CD14-positive monocyte (primary cell): ENCODE measurements at regions not wholly inside any gene's neighbourhood (a gene's known extent, or its start where the extent isn't known, plus 50 kb on each side); places are given as distances from the start of the nearest gene placed in this dataset.

Experiments used
- DNase-seq, 3 donors: peaks; one replicate each; pipeline ENCODE4 v3.0.0-alpha.2; 2011 to 2022
- H2AFZ ChIP-seq: 2 replicates; pipeline ENCODE4 v1.6.0; 2012; ENCODE audit warnings: mild to moderate bottlenecking, low read depth, low read length, inconsistent platforms; ENCODE audit not compliant: insufficient read depth, poor library complexity, severe bottlenecking
- H3K27ac ChIP-seq, 2 donors: 1 replicate in 1 of 2; 2 replicates in 1 of 2; pipeline ENCODE4 v1.5.1; 2012 to 2013; ENCODE audit warnings: low read length in 2 of 2, control low read depth in 1 of 2, inconsistent platforms in 1 of 2, low read depth in 1 of 2, mild to moderate bottlenecking in 1 of 2
- H3K27me3 ChIP-seq, 2 donors: one replicate each; pipeline versions ENCODE4 v1.6.0 to v1.6.1; 2011 to 2013; ENCODE audit warnings: low read length in 2 of 2; ENCODE audit not compliant: control insufficient read depth in 2 of 2, insufficient read depth in 2 of 2
- H3K36me3 ChIP-seq, 2 donors: replicated peaks in 1 of 2; 1 replicate in 1 of 2; 2 replicates in 1 of 2; pipeline versions ENCODE4 v1.5.1 to v1.6.1; 2012 to 2013; ENCODE audit warnings: low read length in 2 of 2, control low read depth in 1 of 2, inconsistent platforms in 1 of 2, mild to moderate bottlenecking in 1 of 2; ENCODE audit not compliant: insufficient read depth in 2 of 2, control insufficient read depth in 1 of 2
- H3K4me1 ChIP-seq, 2 donors: 1 replicate in 1 of 2; 2 replicates in 1 of 2; pipeline versions ENCODE4 v1.5.1 to v1.6.1; 2012 to 2013; ENCODE audit warnings: low read length in 2 of 2, control low read depth in 1 of 2, inconsistent platforms in 1 of 2, mild to moderate bottlenecking in 1 of 2, moderate library complexity in 1 of 2; ENCODE audit not compliant: insufficient read depth in 2 of 2, control insufficient read depth in 1 of 2
- H3K4me2 ChIP-seq: replicated peaks from 2 replicates; pipeline ENCODE3; 2012; ENCODE audit warnings: low read length, moderate library complexity, mild to moderate bottlenecking; ENCODE audit not compliant: poor library complexity, severe bottlenecking; ENCODE audit errors: extremely low read depth
- H3K4me3 ChIP-seq, 3 experiments: fragments of 200-600 bp in 1 of 3; sonication (generic) in 1 of 3; replicated peaks in 1 of 3; 1 replicate in 2 of 3; 2 replicates in 1 of 3; pipeline ENCODE4 v1.5.1; 2011 to 2013; ENCODE audit warnings: low read length in 3 of 3, mild to moderate bottlenecking in 3 of 3, control low read depth in 2 of 3, low read depth in 2 of 3, inconsistent platforms in 1 of 3, moderate library complexity in 1 of 3
- H3K79me2 ChIP-seq: 2 replicates; pipeline ENCODE4 v1.6.0; 2012; ENCODE audit warnings: mild to moderate bottlenecking, control low read depth, inconsistent platforms, low read length, moderate library complexity; ENCODE audit not compliant: insufficient read depth
- H3K9ac ChIP-seq: 2 replicates; pipeline ENCODE4 v1.6.0; 2017; ENCODE audit warnings: low read length, mild to moderate bottlenecking; ENCODE audit not compliant: insufficient read depth, poor library complexity, severe bottlenecking
- H3K9me3 ChIP-seq, 2 donors: replicated peaks in 1 of 2; 1 replicate in 1 of 2; 2 replicates in 1 of 2; pipeline versions ENCODE4 v1.5.1 to v1.6.1; 2012 to 2013; ENCODE audit warnings: low read length in 2 of 2, control low read depth in 1 of 2; ENCODE audit not compliant: control insufficient read depth in 1 of 2, insufficient read depth in 1 of 2
- H4K20me1 ChIP-seq: 2 replicates; pipeline ENCODE4 v1.6.0; 2012; ENCODE audit warnings: mild to moderate bottlenecking, low read length, control low read depth, moderate library complexity; ENCODE audit not compliant: insufficient read depth
- H3K27ac Mint-ChIP-seq, 7 donors: one replicate each; pipeline ENCODE4 v1.8.0; 2020; ENCODE audit warnings: mild to moderate bottlenecking in 7 of 7, mixed read lengths in 7 of 7, moderate library complexity in 6 of 7, inconsistent platforms in 2 of 7
- H3K27me3 Mint-ChIP-seq, 3 donors: one replicate each; pipeline ENCODE4 v1.8.0; 2021 to 2022; ENCODE audit warnings: low read depth in 3 of 3, mild to moderate bottlenecking in 3 of 3, mixed read lengths in 3 of 3, moderate library complexity in 3 of 3, inconsistent platforms in 1 of 3
- H3K36me3 Mint-ChIP-seq, 2 donors: one replicate each; pipeline ENCODE4 v1.8.0; 2020; ENCODE audit warnings: mixed read lengths in 2 of 2, inconsistent platforms in 1 of 2, mild to moderate bottlenecking in 1 of 2
- H3K4me1 Mint-ChIP-seq: one replicate; pipeline ENCODE4 v1.8.0; 2020; ENCODE audit warnings: mild to moderate bottlenecking, mixed read lengths
- H3K4me3 Mint-ChIP-seq, 2 donors: one replicate each; pipeline ENCODE4 v1.8.0; 2020; ENCODE audit warnings: mild to moderate bottlenecking in 2 of 2, mixed read lengths in 2 of 2, moderate library complexity in 1 of 2
- H3K9me3 Mint-ChIP-seq, 7 donors: one replicate each; pipeline ENCODE4 v1.8.0; 2020 to 2022; ENCODE audit warnings: mixed read lengths in 7 of 7, mild to moderate bottlenecking in 6 of 7, moderate library complexity in 6 of 7, inconsistent platforms in 2 of 7
- WGBS: methylation state at CpG from one replicate; pipeline ENCODE4 v1.1.5; 2013; ENCODE audit warnings: missing lambda C conversion rate; ENCODE audit not compliant: insufficient coverage; 5-methylcytosine and 5-hydroxymethylcytosine counted together
- intact Hi-C, 2 donors: fragments of 100-400 bp; cut with micrococcal nuclease; formaldehyde crosslinking; loops; one replicate each; pipeline versions ENCODE4 v1.15.0 to v1.15.1; 2023
- TF ChIP-seq, protein P1 (sequence below): fragments of 200-600 bp; IDR thresholded peaks from one replicate; pipeline ENCODE4 v1.8.0; 2022; ENCODE audit warnings: antibody characterized with exemption, mild to moderate bottlenecking

DNA sequence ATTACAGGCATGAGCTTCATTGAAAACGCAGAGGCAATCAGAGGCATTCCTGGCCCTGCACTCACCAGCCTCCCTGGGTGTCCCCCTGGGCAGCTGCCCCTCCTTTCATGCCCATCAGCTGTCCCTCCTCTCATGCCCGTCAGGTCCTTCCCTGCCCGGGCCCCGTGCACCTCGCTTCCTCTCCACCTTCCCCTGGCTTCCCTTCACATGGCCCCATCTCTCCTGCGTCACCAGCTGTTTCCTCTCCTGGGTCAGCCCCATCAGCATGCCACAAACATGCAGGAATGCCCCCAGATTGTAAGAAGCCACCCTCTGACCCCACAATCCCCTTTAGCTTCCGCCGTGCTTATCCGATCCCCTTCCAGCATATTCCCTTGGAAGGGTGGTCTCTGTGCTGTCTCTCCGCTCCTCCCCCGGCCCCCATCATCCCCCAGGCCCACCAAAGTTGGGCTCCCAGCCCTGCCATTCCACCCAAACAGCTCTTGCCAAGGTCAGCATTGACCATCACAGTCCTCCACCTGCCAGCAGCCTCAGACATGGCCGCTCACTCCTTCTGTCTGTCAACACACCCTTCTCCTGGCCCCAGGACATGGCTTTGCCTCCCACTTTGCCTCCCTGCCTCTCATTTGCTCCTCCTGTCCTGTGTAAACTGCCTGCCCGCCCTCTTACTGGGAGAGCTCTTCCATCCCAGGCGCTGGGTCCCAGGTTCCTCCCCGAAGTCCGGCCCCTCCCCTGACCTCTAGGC is 98.6 kb upstream of the IER5L start:
- WGBS = 48% methylated on average over 15 of the region's 16 CpGs
- no peak for DNase-seq
- H3K4me1 Mint-ChIP-seq = peaks cover 20% of the 10 kb centered on the region
- peak overlapping the region in 2 of 7 donors; percentile 3 to 38 for H3K27ac Mint-ChIP-seq
- Histone ChIP-seq H3K9ac (no peak overlapping the region), H3K9me3 (no peaks in the 10 kb centered on the region), H3K27ac (no peak overlapping the region), H3K4me1 (peaks cover 10 to 11% of the 10 kb centered on the region in 2 donors), H3K4me2 (no peak overlapping the region), H3K27me3 (no peaks in the 10 kb centered on the region), H2AFZ (no peak overlapping the region), H4K20me1 (no peaks in the 10 kb centered on the region), H3K36me3 (no peaks in the 10 kb centered on the region), H3K79me2 (no peaks in the 10 kb centered on the region), H3K4me3 (no peak overlapping the region)
- peak overlapping the region in 1 of 2 donors; percentile 57 for H3K4me3 Mint-ChIP-seq
- H3K36me3 Mint-ChIP-seq = no peaks in the 10 kb centered on the region
- TF ChIP-seq, protein P1, sequence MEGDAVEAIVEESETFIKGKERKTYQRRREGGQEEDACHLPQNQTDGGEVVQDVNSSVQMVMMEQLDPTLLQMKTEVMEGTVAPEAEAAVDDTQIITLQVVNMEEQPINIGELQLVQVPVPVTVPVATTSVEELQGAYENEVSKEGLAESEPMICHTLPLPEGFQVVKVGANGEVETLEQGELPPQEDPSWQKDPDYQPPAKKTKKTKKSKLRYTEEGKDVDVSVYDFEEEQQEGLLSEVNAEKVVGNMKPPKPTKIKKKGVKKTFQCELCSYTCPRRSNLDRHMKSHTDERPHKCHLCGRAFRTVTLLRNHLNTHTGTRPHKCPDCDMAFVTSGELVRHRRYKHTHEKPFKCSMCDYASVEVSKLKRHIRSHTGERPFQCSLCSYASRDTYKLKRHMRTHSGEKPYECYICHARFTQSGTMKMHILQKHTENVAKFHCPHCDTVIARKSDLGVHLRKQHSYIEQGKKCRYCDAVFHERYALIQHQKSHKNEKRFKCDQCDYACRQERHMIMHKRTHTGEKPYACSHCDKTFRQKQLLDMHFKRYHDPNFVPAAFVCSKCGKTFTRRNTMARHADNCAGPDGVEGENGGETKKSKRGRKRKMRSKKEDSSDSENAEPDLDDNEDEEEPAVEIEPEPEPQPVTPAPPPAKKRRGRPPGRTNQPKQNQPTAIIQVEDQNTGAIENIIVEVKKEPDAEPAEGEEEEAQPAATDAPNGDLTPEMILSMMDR = no peak
- H3K9me3 Mint-ChIP-seq = peaks cover 0 to 3% (median 0%) of the 10 kb centered on the region in 7 donors
- H3K27me3 Mint-ChIP-seq = peaks cover 11 to 19% (median 12%) of the 10 kb centered on the region in 3 donors
- intact Hi-C loops = no loop called here

DNA sequence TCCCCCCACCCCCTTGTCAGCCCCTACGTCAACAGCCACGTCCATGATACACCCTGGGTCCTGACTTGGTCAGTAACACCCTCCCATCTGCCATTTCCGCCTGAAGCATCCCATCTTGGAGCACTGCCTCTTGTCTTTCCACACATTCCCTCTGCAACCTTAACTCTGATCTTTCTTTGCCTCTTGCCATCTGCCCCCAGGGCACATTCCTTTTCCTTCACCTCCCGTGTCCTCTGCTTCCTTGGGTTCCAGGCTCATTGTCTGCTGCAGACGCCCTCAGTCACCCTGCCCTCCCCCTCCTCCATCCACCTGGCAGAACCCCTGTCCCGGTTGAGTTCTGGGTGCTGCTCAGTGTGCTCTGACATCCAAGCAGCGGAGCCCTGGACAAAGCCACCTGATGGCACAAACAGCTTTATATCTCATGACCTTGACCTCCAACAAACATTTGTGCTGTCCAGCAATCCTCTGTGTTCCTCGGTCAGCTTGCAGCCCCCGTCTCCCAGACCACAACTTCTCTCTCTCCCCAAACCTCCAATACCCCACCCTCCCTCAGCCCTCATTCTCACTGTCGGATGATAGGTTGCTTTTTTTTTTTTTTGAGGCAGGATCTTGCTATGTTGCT is 97.7 kb upstream of the IER5L start:
- 90% methylated on average over 8 of the region's 10 CpGs for WGBS
- H3K9me3 Mint-ChIP-seq = peaks cover 0 to 3% (median 0%) of the 10 kb centered on the region in 7 donors
- DNase-seq = no peak
- Histone ChIP-seq H3K27me3 (peaks cover 0 to 4% of the 10 kb centered on the region in 2 donors), H3K36me3 (no peaks in the 10 kb centered on the region), H3K9ac (no peak overlapping the region), H3K4me3 (no peak overlapping the region), H2AFZ (no peak overlapping the region), H3K4me2 (no peak overlapping the region), H3K27ac (no peak overlapping the region), H3K79me2 (no peaks in the 10 kb centered on the region), H3K4me1 (peaks cover 14 to 15% of the 10 kb centered on the region in 2 donors), H3K9me3 (no peaks in the 10 kb centered on the region), H4K20me1 (no peaks in the 10 kb centered on the region)
- TF ChIP-seq, protein P1 = no peak
- no peaks in the 10 kb centered on the region for H3K36me3 Mint-ChIP-seq
- H3K27me3 Mint-ChIP-seq = peaks cover 17 to 25% (median 19%) of the 10 kb centered on the region in 3 donors
- H3K4me1 Mint-ChIP-seq = peaks cover 26% of the 10 kb centered on the region
- peak overlapping the region in 1 of 2 donors; percentile 44 for H3K4me3 Mint-ChIP-seq
- H3K27ac Mint-ChIP-seq = peak overlapping the region in 1 of 7 donors; percentile 26
- intact Hi-C loops = no loop called here
